GM19025 (cell line): ENCODE measurements at regions not wholly inside any gene's neighbourhood (a gene's known extent, or its start where the extent isn't known, plus 50 kb on each side); places are given as distances from the start of the nearest gene placed in this dataset.
"Not testable (repeated sequence)": the region's sequence is repeated elsewhere in the genome, so short reads cannot be mapped to it uniquely, and the experiment has no call there.

ENCODE experiments used
- ATAC-seq: cut with Tn5 transposase; IDR thresholded peaks from one replicate; pipeline ENCODE4 v1.9.1; 2021; ENCODE audit warnings: mild to moderate bottlenecking, low read depth, moderate library complexity; ENCODE audit not compliant: unreplicated experiment

- ATAC-seq, result no peak
These were observed 275.7 kb upstream of the RASGEF1B start for GRCh38 chr4:81747242-81747930.

GRCh38 chr4:81746773-81747172 is 275.1 kb upstream of the RASGEF1B start:
- ATAC-seq, result no peak

GRCh38 chr4:81746071-81746470 is 274.4 kb upstream of the RASGEF1B start:
- ATAC-seq, result no peak

GRCh38 chr4:81745050-81745449 is 273.3 kb upstream of the RASGEF1B start:
- no peak for ATAC-seq

GRCh38 chr4:81743731-81744435 is 272.2 kb upstream of the RASGEF1B start:
- no peak for ATAC-seq

GRCh38 chr4:81740487-81740886 is 268.8 kb upstream of the RASGEF1B start:
- no peak for ATAC-seq

GRCh38 chr4:81738891-81739290 is 267.2 kb upstream of the RASGEF1B start:
- no peak for ATAC-seq

GRCh38 chr4:81737865-81738559 is 266.3 kb upstream of the RASGEF1B start:
- ATAC-seq, result no peak

GRCh38 chr4:81736324-81736723 is 264.6 kb upstream of the RASGEF1B start:
- ATAC-seq, result no peak

GRCh38 chr4:81732980-81733379 is 261.3 kb upstream of the RASGEF1B start:
- ATAC-seq, result no peak

GRCh38 chr4:81724925-81725329 is 253.2 kb upstream of the RASGEF1B start:
- peak; percentile 97 for ATAC-seq

- no peak for ATAC-seq
These were observed 252.3 kb upstream of the RASGEF1B start for GRCh38 chr4:81723927-81724587.

- no peak for ATAC-seq
These were observed 251.5 kb upstream of the RASGEF1B start for GRCh38 chr4:81723019-81723884.

- ATAC-seq, result no peak
These were observed 250.7 kb upstream of the RASGEF1B start for GRCh38 chr4:81722290-81722851.

- no peak for ATAC-seq
These were observed 244.1 kb upstream of the RASGEF1B start for GRCh38 chr4:81715757-81716156.

- not testable (repeated sequence) for ATAC-seq
These were observed 243.7 kb upstream of the RASGEF1B start for GRCh38 chr4:81715357-81715756.

GRCh38 chr4:81714291-81714690 is 242.6 kb upstream of the RASGEF1B start:
- no peak for ATAC-seq

- ATAC-seq, result no peak
These were observed 241.0 kb upstream of the RASGEF1B start for GRCh38 chr4:81712714-81713113.

- ATAC-seq, result no peak
These were observed 232.8 kb upstream of the RASGEF1B start for GRCh38 chr4:81704461-81704860.

GRCh38 chr4:81700189-81700588 is 228.5 kb upstream of the RASGEF1B start:
- ATAC-seq, result no peak
